ENCODE measurements at regions not wholly inside any gene's neighbourhood (a gene's known extent, or its start where the extent isn't known, plus 50 kb on each side); places are given as distances from the start of the nearest gene placed in this dataset.

DNA sequence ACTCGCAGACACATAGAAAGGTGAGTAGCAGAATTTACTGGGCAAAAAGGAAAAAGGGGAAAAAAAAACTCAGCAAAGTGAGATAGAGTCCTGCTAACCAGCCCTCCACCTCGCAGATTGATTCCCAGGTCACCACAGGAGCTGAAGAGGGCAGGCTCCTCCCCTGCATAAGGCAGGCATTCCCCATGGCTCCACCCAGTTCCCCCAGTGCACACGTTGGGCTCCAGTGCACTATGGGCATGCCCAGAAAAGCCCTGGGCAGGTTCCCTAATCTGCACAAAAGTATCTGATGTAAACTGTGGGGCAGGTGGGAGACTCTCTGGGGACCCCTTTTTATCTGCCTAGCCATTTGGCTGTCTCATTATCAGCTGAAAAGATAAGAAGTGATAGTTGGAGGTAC, 461.2 kb upstream of the TMEFF2 start:
- Histone ChIP-seq H3K36me3 (replicated peaks in 1 of 2; ENCODE audit: control insufficient read depth in 1 of 2, insufficient read depth in 2 of 2, low read length in 1 of 2) (no peaks in the 10 kb centered on the region), H3K27me3 (ENCODE audit: insufficient read depth) (no peaks in the 10 kb centered on the region), H3F3A (replicated peaks; ENCODE audit: insufficient read depth) (no peaks in the 10 kb centered on the region), H3K4me2 (no peak overlapping the region), H3K9me2 (no peaks in the 10 kb centered on the region), H4K20me1 (ENCODE audit: insufficient read depth) (no peaks in the 10 kb centered on the region), H3K27ac (ENCODE audit: low read depth in 2 of 2, low read length in 1 of 2) (no peak overlapping the region), H3K9me3 (no peaks in the 10 kb centered on the region), H3K9ac (no peak overlapping the region), H3K79me2 (ENCODE audit: insufficient read depth) (no peaks in the 10 kb centered on the region), H2AFZ (ENCODE audit: low read depth) (no peak overlapping the region), H3K4me1 (ENCODE audit: control insufficient read depth in 1 of 2, insufficient read depth in 2 of 2, low read depth in 1 of 2, low read length in 1 of 2) (no peaks in the 10 kb centered on the region; a peak in 1 of 4 replicates), H3K4me3 (ENCODE audit: low read depth in 2 of 2, low read length in 1 of 2) (no peak overlapping the region)
- WGBS (ENCODE audit: low lambda C conversion rate): 44% methylated on average over 3 of the region's 3 CpGs
- ChIA-PET POLR2A (no interaction called here), CTCF (no interaction called here)
- TF ChIP-seq CHD2 (IDR thresholded peaks at IDR 0.05; ENCODE audit: low read length, partially characterized antibody) (no peak), EZH2phosphoT487 (IDR thresholded peaks at IDR 0.05; ENCODE audit: borderline replicate concordance, low read depth) (no peak), TEAD4 (IDR thresholded peaks at IDR 0.05; ENCODE audit: borderline replicate concordance, insufficient read depth) (no peak), NRF1 (IDR thresholded peaks at IDR 0.05; ENCODE audit: low read depth, low read length) (no peak), MXI1 (IDR thresholded peaks at IDR 0.05; ENCODE audit: low read depth, low read length) (no peak), NFIC (IDR thresholded peaks at IDR 0.05; ENCODE audit: borderline replicate concordance) (no peak), YY1 (IDR thresholded peaks at IDR 0.05; ENCODE audit: low read depth) (no peak), RCOR1 (IDR thresholded peaks at IDR 0.05; ENCODE audit: low read length) (no peak), GATA2 (CRISPR knock-in tag; IDR thresholded peaks at IDR 0.05) (no peak), MEF2A (IDR thresholded peaks at IDR 0.05; ENCODE audit: borderline replicate concordance, low read depth) (no peak), SIN3A (IDR thresholded peaks at IDR 0.05; ENCODE audit: borderline replicate concordance, low read depth, low read length) (no peak), RFX5 (IDR thresholded peaks at IDR 0.05; ENCODE audit: low read length) (no peak)
- TF ChIP-seq, protein P1, sequence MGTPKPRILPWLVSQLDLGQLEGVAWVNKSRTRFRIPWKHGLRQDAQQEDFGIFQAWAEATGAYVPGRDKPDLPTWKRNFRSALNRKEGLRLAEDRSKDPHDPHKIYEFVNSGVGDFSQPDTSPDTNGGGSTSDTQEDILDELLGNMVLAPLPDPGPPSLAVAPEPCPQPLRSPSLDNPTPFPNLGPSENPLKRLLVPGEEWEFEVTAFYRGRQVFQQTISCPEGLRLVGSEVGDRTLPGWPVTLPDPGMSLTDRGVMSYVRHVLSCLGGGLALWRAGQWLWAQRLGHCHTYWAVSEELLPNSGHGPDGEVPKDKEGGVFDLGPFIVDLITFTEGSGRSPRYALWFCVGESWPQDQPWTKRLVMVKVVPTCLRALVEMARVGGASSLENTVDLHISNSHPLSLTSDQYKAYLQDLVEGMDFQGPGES (IDR thresholded peaks at IDR 0.05; ENCODE audit: low read depth, low read length): no peak
- TF ChIP-seq, protein P2, sequence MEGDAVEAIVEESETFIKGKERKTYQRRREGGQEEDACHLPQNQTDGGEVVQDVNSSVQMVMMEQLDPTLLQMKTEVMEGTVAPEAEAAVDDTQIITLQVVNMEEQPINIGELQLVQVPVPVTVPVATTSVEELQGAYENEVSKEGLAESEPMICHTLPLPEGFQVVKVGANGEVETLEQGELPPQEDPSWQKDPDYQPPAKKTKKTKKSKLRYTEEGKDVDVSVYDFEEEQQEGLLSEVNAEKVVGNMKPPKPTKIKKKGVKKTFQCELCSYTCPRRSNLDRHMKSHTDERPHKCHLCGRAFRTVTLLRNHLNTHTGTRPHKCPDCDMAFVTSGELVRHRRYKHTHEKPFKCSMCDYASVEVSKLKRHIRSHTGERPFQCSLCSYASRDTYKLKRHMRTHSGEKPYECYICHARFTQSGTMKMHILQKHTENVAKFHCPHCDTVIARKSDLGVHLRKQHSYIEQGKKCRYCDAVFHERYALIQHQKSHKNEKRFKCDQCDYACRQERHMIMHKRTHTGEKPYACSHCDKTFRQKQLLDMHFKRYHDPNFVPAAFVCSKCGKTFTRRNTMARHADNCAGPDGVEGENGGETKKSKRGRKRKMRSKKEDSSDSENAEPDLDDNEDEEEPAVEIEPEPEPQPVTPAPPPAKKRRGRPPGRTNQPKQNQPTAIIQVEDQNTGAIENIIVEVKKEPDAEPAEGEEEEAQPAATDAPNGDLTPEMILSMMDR (IDR thresholded peaks at IDR 0.05): no peak
- DNase-seq: no peak

DNA sequence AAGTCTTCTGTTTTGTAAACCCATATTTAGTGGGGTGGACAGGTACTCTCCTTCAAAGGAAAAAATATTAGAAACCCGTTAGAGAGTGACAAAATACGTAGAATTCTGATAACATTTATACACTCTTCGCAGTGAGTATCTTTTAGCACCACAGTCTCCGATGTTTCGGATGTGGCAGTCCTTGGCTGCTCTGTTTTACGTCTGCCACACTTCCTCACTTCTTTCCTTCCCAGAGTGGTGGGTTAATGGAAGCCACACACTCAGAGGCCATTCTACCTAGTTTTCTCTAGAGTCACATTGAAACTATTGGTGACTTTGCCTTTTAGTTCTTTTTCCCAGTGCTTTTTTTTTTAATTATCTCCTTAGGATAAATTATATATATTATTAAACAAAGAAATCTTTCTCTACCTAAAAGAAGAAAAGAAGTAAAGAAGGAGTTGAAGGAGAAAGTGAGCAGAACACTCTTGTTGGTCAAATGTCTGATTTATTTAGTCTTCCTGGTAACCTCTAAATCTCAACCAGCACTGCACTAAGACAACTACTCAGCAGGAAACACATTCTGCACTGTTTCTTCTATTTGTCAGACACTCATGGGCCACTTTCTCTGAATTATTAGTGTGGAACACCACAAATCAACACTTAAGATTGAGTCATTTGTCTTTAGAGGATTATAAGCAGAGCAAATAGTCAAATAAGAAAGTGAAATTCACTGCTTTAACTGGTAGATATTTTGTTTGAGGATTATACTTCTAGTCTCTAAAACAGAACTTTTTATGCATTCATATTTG, 451.3 kb upstream of the TMEFF2 start:
- no peaks in the 10 kb centered on the region for H3K36me3 ChIP-seq (replicated peaks in 1 of 2; ENCODE audit: control insufficient read depth in 1 of 2, insufficient read depth in 2 of 2, low read length in 1 of 2)
- H3K4me3 ChIP-seq (ENCODE audit: low read depth in 2 of 2, low read length in 1 of 2): no peak overlapping the region
- ChIA-PET CTCF (interaction anchor here (0.9 kb wide), 1 partner anchor 20 kb away, joined by 3 read pairs; no protein-coding TSS in a partner anchor), POLR2A (no interaction called here)
- H3K4me1 ChIP-seq (ENCODE audit: control insufficient read depth in 1 of 2, insufficient read depth in 2 of 2, low read depth in 1 of 2, low read length in 1 of 2): no peaks in the 10 kb centered on the region; a peak in 1 of 4 replicates
- no peak for DNase-seq
- no peaks in the 10 kb centered on the region for H3K79me2 ChIP-seq (ENCODE audit: insufficient read depth)
- no peaks in the 10 kb centered on the region for H3K27me3 ChIP-seq (ENCODE audit: insufficient read depth)
- H3K9me2 ChIP-seq: no peaks in the 10 kb centered on the region
- H3K9me3 ChIP-seq: no peaks in the 10 kb centered on the region
- no peak overlapping the region for H3K4me2 ChIP-seq
- H4K20me1 ChIP-seq (ENCODE audit: insufficient read depth): no peaks in the 10 kb centered on the region
- WGBS (ENCODE audit: low lambda C conversion rate): 59% methylated on average over 6 of the region's 6 CpGs
- no peak overlapping the region for H3K27ac ChIP-seq (ENCODE audit: low read depth in 2 of 2, low read length in 1 of 2)
- no peak overlapping the region for H3K9ac ChIP-seq
- no peak overlapping the region for H2AFZ ChIP-seq (ENCODE audit: low read depth)
- H3F3A ChIP-seq (replicated peaks; ENCODE audit: insufficient read depth): no peaks in the 10 kb centered on the region
- TF ChIP-seq FOXM1 (IDR thresholded peaks at IDR 0.05; ENCODE audit: low read depth): no peak
- no peak for TF ChIP-seq TAF1 (IDR thresholded peaks at IDR 0.05; ENCODE audit: borderline replicate concordance, low read depth, low read length)
- TF ChIP-seq JUND (IDR thresholded peaks at IDR 0.05): no peak
- TF ChIP-seq YY1 (IDR thresholded peaks at IDR 0.05; ENCODE audit: low read depth): no peak
- TF ChIP-seq POLR2AphosphoS5 (IDR thresholded peaks at IDR 0.05; ENCODE audit: low read depth, low read length): no peak
- TF ChIP-seq, protein P3, sequence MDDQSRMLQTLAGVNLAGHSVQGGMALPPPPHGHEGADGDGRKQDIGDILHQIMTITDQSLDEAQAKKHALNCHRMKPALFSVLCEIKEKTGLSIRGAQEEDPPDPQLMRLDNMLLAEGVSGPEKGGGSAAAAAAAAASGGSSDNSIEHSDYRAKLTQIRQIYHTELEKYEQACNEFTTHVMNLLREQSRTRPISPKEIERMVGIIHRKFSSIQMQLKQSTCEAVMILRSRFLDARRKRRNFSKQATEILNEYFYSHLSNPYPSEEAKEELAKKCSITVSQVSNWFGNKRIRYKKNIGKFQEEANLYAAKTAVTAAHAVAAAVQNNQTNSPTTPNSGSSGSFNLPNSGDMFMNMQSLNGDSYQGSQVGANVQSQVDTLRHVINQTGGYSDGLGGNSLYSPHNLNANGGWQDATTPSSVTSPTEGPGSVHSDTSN (IDR thresholded peaks at IDR 0.05): no peak
- no peak for TF ChIP-seq EZH2phosphoT487 (IDR thresholded peaks at IDR 0.05; ENCODE audit: borderline replicate concordance, low read depth)
- no peak for TF ChIP-seq GABPA (IDR thresholded peaks at IDR 0.05; ENCODE audit: low read depth)
- TF ChIP-seq MEF2A (IDR thresholded peaks at IDR 0.05; ENCODE audit: borderline replicate concordance, low read depth): no peak
- TF ChIP-seq RXRA (IDR thresholded peaks at IDR 0.05; ENCODE audit: borderline replicate concordance, low read depth): no peak
- TF ChIP-seq, protein P1 (IDR thresholded peaks at IDR 0.05; ENCODE audit: low read depth, low read length): no peak
- no peak for TF ChIP-seq CHD2 (IDR thresholded peaks at IDR 0.05; ENCODE audit: low read length, partially characterized antibody)
